Left kidney (tissue), 1 donor: ENCODE measurements at regions not wholly inside any gene's neighbourhood (a gene's known extent, or its start where the extent isn't known, plus 50 kb on each side); places are given as distances from the start of the nearest gene placed in this dataset.

Source experiments
- DNase-seq: peaks from one replicate; pipeline ENCODE4 v3.0.0-alpha.2; 2013

- DNase-seq: no peak
These were observed 185.4 kb downstream of the FBXO15 start for GRCh38 chr18:73962256-73962655.

- DNase-seq: no peak
These were observed 185.8 kb downstream of the FBXO15 start for GRCh38 chr18:73961804-73962203.

GRCh38 chr18:73959352-73959751, 188.3 kb downstream of the FBXO15 start:
- DNase-seq: no peak

- DNase-seq: no peak
These were observed 193.4 kb downstream of the FBXO15 start for GRCh38 chr18:73954268-73954667.

GRCh38 chr18:73952296-73952946, 195.2 kb downstream of the FBXO15 start:
- no peak for DNase-seq

- DNase-seq: no peak
These were observed 197.4 kb downstream of the FBXO15 start for GRCh38 chr18:73950116-73950700.

- DNase-seq: no peak
These were observed 199.1 kb downstream of the FBXO15 start for GRCh38 chr18:73948497-73948896.

GRCh38 chr18:73948084-73948483, 199.6 kb downstream of the FBXO15 start:
- no peak for DNase-seq

GRCh38 chr18:73947180-73947921, 200.3 kb downstream of the FBXO15 start:
- no peak for DNase-seq

GRCh38 chr18:73945130-73945792, 202.4 kb downstream of the FBXO15 start:
- DNase-seq: no peak

GRCh38 chr18:73944715-73945114, 202.9 kb downstream of the FBXO15 start:
- no peak for DNase-seq

- no peak for DNase-seq
These were observed 203.9 kb downstream of the FBXO15 start for GRCh38 chr18:73943763-73944162.

GRCh38 chr18:73942956-73943355, 204.7 kb downstream of the FBXO15 start:
- DNase-seq: no peak

- no peak for DNase-seq
These were observed 205.5 kb downstream of the FBXO15 start for GRCh38 chr18:73942081-73942625.

GRCh38 chr18:73940721-73941120, 206.9 kb downstream of the FBXO15 start:
- DNase-seq: no peak

GRCh38 chr18:73939391-73939790, 208.2 kb downstream of the FBXO15 start:
- DNase-seq: no peak

- no peak for DNase-seq
These were observed 213.9 kb downstream of the FBXO15 start for GRCh38 chr18:73933685-73934084.

GRCh38 chr18:73932976-73933375, 214.7 kb downstream of the FBXO15 start:
- DNase-seq: no peak

GRCh38 chr18:73927496-73927895, 220.1 kb downstream of the FBXO15 start:
- no peak for DNase-seq

GRCh38 chr18:73924836-73925235, 222.8 kb downstream of the FBXO15 start:
- no peak for DNase-seq

- no peak for DNase-seq
These were observed 223.3 kb downstream of the FBXO15 start for GRCh38 chr18:73924307-73924706.

GRCh38 chr18:73923866-73924265, 223.8 kb downstream of the FBXO15 start:
- no peak for DNase-seq

GRCh38 chr18:73920033-73920432, 227.6 kb downstream of the FBXO15 start:
- no peak for DNase-seq
